ENCODE measurements at regions not wholly inside any gene's neighbourhood (a gene's known extent, or its start where the extent isn't known, plus 50 kb on each side); places are given as distances from the start of the nearest gene placed in this dataset.
A peak's percentile ranks its signal among the peaks of the same experiment; 100 is the strongest.
"Not testable (repeated sequence)": the region's sequence is repeated elsewhere in the genome, so short reads cannot be mapped to it uniquely, and the experiment has no call there.

DNA sequence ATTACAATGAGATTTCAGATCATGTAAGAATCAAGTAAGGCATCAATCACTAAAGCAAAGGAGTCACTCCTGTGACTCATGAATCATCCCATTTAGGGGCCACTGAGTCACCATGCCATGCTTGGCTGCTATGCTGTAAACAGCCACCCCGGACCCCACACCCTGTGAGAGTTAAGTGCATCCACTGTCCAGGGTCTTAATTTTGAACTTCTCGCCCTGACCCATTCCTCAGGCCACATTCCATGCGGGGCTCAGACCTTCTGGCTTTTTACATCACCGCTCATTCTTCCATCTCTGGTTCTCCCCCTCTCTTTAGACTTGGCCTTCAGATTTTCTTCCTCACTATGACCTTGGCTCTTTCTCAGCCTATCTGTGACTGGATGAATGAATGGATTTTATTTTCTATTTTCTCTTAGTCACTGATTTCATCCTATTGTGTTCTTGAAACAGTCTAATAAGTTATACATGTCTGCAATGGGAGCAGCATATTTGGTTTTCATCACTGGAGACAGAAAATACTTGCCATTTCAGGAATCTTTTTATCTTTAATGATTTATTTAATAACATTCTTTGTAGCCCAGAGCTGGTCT lies 239.6 kb downstream of the SKIDA1 start:
- DNase-seq: no peak

DNA sequence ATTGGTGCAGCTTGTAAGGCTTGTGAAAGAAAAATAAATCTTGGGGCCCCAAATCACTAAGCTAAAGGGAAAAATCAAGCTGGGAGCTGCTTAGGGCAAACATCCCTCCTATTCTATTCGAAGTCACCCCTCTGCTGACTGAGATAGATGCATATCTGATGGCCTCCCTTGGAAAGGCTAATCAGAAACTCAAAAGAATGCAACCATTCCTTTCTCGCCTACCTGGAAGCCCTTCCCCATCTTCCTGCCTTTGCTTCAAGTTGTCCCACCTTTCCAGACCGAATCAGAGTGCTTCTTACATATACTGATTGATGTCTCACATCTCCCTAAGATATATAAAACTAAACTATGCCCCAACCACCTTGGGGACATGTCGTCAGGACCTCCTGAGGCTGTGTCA lies 240.3 kb downstream of the SKIDA1 start:
- DNase-seq: no peak

DNA sequence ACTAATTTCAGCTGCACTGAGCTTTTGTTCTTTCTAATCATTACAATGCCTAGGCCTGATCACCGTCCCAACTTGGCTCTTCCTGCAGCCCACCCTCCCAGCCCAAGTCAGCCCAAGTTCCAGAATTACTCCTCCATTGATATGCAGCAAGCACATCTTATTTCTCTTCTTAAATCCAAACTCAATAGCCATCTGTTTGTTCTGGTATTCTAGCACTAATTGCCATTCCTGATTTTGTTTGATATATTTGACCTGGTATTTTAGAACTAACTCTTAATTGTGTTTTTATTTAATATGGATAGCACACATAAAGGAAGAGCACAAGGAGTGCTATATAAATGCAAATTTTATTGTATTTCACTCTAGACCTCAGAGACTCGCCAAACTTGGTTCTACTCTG lies 241.2 kb downstream of the SKIDA1 start:
- no peak for DNase-seq

DNA sequence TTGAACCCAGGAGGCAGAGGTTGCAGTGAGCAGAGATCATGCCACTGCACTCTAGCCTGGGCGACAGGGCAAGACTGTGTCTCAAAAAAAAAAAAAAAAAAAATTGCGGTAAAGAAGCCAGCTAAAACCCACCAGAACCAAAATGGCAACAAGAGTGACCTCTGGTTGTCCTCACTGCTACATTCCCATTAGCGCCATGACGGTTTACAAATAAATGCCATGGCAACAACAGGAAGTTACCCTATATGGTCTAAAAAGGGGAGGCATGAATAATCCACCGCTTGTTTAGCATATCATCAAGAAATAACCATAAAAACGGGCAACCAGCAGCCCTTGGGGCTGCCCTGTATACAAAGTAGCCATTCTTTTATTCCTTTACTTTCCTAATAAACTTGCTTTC lies 242.4 kb downstream of the SKIDA1 start:
- not testable (repeated sequence) for DNase-seq

DNA sequence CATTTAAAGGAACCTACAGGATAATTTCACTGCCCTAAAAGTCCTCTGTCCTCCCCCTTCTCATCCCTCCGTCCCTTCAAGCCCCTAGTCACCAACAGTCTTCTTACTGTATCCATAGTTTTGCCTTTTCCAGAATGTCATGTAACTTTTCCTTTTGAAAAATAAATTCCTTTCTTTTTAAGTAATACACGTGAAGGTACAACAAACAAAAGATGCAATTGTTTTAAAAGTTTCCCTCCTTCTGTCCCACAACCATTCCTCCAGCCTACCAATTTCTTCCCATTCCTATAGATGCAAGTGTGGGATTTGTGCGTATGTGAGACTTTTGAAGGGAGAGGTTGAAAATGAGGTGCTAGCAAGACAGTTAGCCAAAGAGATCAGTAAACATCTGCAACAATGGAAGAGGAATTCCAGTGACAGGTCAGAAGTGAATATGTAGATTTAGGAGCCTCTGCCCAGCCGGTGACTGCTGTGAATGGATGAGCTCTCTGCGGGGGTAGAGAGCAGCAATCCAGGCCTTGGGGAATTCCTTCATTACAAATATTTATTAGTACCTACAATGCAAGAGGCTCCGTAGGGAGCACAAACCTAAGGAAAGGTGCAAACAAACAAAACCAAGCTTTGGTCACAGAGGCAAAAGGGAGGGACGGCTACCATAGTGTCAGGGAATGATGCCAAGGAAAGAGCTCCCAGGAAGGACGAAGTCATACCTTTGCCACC lies 243.6 kb downstream of the SKIDA1 start:
- no peak for DNase-seq

DNA sequence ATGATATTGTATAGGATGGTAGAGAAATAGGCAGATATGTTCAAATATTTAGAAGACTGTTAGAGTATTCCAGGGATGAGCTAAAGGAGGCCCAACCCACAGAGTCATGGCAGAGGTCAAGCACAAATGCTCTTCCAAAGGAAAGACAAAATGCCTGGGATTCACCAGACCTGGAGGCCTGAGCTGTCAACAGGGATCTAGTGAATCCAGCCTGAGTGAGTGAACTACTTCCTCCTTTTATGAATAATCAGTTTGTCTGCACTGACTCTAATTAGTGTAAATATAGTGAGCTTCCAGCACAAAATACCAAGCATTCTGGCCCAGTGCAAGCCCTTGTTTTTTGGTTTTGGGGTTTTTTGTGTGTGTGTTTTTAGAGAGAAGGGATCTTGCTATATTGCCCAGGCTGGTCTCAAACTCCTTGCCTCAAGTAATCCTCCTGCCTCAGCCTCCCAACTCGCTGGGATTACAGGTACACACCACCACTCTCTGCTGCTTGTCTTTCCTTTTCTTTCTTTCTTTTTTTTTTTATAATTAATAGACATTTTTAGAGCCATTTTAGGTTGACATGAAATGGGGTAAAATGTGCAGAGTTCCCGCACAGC lies 244.4 kb downstream of the SKIDA1 start:
- no peak for DNase-seq

DNA sequence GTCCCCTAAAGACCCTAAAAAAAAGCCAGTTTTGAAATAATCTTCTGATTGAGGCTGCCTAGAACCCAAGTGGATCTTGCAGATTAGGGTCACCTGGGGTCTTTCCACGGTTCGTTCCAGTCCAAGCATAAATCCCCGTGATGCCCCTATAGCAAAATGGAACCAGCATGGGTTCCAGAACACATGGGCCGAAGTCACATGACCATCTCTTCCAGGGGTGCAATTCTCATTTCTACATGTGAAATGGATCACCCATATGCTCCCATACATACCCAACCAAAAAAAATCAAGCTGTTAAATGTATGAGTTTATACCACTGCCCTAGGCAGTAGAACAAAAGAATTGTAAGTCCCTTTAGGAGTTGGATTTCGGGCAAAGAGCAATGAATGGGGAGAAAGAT lies 245.4 kb downstream of the SKIDA1 start:
- DNase-seq: no peak

DNA sequence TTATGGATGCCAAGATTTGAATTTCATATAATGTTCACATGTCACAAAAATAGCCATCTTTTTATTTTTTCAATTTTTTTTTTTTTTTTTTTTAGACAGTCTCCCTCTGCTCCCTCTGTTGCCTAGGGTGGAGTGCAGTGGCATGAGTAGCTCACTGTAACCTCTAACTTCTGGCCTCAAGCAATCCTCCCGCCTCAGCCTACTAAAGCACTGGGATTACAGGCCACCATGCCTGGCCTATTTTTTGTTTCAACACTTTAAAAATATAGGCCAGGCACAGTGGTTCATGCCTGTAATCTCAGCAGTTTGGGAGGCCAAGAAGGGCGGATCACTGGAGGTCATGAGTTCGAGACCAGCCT lies 246.3 kb downstream of the SKIDA1 start:
- no peak for DNase-seq

DNA sequence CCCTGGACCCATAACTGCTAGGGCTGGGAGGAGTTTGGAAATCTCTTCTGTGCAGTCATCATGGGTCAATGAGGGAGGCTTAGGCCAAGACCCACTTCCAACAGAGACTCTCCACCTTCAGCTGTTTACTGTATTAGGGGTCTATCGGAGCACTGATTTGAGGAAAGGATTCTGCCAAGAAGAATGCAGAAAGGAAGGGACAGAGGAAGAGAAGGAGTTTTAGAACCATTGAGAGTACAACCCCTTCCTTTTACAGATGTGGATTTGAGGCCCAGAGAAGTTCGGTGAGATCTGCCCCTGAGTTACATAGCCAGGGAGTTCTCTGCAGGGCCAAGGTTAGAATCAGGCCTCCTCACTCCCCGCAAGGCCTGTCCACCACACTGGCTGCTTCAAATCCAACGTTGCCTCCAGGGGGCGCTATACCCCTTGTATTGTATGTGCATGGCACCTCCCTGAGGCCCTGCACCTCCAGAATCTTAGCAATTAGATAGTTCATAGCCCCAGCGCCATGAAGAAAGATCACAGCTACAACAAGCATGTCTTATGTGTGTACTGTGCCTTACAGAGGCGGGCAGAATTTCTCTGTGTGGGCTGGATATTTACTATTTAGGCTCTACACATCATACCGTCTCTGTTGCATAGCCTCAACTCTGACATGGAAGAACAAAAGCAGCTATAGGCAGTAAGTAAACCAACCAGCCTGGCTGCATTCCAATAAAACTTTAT lies 246.8 kb downstream of the SKIDA1 start:
- DNase-seq: peak; percentile 80

DNA sequence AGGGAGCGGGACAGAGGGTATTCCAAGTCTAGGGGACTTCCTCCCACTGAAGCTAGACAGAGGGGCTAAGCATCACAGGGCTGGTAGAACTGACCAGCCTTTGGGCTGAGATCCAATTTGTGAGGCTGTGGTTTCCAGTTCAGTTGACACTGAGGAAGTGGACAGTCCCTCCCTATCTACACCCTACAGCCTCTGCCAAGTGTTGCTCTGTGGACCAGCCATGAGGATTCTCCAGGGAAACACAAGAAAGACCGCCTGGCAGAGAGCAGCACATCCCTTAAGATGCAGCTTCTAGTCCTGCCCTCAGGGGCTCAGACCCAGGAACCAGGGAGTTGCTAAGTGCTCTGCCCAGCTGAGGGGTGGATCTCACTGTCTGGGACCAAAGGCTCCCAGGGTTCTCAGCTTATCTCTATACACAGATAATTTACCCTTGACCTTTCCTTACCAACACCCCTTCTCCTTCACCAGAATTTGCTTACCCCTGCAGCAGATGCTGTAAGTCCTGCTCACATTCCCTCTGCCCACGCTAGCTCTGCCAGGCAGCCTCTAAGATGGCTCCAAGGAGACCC lies 252.0 kb downstream of the SKIDA1 start:
- no peak for DNase-seq

DNA sequence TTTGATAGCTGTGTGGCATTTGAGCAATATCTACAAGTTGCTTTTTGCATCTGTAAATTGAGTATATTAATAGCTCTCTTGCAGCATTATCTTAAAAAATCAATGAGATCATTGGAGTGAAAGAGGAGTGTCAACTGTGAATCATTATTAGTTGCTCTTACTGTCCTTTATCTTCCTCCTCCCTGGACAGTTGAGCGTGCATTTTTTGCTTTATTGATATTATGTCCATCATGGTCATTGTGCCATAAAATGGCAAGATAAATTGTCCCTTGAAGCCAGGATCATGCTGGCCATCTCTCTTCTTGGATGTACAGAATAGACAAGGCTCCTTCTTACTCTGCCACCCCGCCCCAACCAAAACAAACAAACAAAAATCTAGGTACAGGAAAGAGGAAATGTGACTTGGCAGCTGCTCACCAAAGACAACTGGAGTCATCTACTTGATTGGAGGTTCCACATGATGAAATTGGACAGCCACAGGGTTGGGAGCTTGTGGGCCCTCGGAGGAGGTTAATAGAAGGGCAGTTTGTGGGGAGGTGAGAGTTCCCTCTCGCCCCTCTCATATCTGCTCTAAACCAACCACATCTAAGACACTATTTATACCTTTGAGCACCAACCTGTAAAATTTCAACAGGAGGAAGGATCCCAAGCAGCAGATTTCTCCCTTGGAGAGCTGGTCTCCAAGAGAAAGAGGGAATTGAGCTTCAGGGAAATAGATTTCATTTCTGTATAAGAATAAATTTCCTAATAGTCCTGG lies 252.7 kb downstream of the SKIDA1 start:
- DNase-seq: no peak

DNA sequence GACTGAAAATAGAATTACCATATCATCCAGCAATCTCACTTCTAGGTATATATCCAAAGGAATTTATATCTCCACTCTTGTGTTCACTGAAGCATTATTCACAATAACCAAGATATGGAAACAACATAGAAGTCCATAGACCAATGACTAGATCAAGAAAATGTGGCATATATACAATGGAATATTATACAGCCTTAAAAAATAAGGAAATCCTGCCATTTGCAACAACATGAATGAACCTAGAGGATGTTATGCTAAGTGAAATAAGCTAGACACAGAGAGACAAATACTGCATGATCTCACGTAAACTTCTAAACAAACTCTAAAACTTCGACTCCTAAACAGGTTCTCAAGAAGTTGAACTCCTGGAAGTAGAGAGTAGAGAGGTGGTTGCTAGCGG lies 254.5 kb downstream of the SKIDA1 start:
- DNase-seq: no peak

DNA sequence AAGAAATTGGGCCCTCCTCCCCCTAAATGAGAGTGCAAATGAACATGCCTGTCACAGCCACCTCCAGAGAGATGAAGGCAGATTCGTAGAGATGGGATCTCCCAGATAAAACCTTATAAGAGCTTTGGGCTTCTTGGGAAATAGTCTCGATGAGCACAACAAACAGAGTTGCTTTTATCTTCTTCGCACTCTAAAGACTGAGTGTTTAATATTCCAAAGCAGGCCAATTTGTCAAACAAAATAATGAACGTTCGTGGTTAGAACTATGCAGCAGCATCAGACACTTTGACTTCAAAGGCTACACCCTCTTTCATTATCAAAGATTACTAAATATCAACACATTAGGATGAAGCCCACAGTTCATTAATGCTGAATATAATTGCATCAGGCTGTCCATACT lies 256.2 kb downstream of the SKIDA1 start:
- DNase-seq: no peak

DNA sequence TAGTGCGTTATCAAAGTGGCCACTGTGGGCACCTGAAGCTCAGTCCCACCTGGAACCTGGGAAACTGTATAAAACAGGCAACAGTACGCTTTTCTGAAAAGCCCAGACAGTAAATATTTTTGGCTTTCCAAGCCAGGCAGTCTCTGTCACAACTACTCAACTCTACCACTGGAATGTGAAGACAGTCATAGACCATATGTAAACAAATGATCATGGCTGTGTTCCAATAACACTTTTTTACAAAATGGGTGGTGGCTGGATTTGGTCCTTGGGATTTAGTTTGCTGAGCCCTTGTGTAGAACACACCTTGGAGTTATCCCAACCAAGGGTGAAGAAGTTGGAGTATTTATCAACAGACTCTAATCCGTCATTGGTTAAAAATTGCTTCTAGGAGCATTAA lies 259.9 kb downstream of the SKIDA1 start:
- no peak for DNase-seq

DNA sequence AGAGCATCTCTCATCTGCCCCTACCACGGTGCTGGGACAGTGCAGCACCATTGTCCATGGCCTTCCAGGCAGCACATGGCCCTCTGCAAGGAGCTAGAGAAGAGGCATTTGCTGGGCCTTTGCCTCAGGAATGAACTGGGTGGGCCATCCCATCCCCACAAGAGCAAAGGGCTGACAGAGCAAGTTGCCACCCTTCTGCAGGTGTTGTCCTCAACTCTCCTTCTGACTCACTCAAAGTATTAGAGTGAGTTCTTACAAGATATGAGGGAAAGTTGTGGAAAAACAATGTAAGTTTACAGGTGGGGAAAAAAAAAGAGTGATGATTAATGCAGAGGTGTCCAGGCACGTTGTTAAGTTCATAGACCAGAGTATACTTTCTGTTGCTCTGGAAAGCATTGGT lies 261.2 kb downstream of the SKIDA1 start:
- no peak for DNase-seq

DNA sequence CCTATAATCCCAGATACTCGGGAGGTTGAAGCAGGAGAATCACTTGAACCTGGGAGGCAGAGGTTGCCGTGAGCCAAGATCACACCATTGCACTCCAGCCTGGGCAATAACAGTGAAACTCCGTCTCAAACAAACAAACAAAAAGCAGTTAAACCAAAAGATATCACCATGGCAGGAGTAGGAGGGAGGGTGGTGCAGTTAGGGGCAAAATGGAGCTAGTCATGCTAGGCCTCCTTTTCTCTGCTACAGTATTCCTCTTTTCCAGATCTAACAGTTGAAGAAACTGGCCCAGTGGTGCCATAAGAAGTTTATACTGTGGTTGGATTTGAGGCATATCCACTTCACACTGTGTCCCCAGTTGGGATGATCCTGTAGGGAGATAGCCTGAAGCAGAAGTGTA lies 261.6 kb downstream of the SKIDA1 start:
- DNase-seq: no peak

DNA sequence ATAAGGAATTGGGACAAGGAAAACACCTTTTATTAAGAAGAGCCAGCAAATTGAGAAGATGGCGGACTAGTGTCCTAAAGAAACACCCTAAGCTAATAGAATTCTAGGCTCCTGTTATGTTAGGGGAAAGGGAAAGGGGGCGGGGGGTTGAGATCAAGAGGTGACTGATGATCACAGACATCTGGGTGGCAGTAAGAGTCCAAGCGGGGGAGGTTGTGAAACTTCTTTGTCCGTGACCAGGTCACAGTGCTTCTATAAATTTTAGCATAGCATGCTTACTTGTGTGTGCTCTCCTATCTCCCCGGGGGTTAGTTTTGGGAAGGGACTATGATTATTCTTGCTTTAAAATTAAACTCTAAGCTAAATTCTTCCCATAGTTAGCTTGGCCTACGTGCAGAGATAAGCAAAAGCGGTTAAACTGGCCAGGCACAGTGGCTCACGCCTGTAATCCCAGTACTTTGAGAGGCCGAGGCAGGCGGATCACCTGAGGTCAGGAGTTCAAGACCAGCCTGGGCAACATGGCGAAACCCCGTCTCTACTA lies 262.1 kb downstream of the SKIDA1 start:
- DNase-seq: no peak

DNA sequence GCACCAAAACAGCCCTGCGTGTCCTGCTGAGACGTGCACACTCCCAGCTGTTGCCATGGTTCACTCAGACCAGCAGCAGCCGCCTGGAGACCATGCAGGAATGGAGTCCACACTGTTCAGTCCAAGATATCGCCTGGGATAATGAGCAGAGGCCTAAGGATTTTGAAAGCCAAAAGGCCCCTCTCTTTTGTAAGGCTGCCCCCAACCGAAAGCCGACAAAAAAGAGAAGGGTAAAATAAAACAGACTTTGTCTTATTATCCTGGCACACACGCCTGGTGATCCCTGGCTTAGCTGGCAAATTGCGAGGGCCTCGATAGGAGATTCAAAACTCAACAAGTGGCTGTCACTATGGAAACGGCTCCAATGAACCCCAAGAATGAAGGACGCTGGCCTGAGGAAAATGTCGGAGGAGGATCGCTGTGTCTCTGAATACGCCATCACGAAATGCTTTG lies 263.6 kb downstream of the SKIDA1 start:
- DNase-seq: no peak

DNA sequence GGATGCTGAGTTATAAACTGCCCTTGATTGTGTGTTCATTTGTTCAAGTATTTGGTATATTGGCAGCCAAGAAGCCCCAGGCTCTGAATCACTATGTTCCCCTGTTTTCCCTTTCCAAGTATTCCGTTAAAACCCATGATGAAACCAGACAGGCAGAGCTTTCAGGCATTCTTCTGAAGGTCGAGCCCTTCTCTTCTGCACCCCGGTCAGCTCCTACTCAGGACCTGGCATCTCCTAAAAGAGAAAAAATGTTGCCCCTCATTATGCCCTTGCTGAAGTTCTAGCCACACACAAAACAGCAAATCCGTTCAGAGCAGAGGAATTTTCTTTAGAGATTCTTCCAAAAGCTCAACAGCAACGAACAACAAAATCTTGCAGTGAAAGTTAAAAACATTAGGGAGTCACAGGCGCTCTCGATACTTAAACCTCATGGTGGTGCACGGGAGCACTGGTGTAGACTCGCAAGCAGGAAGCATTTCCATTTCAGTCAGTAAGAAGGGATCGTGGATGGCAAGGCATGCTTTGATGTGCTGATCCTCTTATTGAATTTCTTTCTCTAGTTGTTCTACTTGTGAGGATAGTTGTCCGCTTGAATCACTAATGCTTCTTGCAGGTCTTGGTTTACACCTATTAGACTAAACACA lies 264.9 kb downstream of the SKIDA1 start:
- DNase-seq: no peak

DNA sequence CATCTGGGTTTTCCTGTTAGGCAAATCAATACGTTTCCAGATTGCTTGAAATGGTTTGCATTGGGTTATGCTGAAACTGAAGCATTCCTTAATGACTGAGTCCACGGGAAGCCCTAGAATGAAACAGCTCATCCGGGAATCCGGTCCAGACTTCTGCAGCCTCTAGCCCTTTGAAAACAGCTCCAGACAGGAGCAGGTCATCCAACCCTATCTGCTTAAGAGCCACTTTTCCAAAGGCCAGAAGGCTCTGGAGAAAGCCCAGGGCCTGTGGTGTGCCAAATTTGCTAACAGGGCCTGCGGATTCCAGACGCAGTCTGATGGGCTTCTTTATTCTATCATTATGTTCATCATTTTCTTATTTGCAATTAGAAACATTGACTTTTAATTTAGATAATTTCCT lies 265.4 kb downstream of the SKIDA1 start:
- no peak for DNase-seq

DNA sequence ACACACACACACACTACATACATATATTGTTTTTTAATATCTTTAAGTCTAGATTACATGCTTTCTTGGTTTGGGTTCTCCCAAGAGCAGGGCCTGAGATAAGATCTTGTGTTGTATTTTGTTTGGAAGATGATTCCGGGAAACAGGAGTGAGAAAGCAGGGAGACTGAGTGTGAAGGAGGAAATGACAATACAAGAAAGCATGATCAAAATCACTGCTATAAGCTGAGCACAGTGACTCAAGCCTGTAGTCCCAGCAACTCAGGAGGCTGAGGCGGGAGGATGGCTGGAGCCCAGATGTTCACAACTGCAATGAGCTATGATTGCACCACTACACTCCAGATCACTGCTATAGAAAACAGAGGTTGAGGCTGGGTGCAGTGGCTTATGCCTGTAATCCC lies 267.6 kb downstream of the SKIDA1 start:
- DNase-seq: no peak

DNA sequence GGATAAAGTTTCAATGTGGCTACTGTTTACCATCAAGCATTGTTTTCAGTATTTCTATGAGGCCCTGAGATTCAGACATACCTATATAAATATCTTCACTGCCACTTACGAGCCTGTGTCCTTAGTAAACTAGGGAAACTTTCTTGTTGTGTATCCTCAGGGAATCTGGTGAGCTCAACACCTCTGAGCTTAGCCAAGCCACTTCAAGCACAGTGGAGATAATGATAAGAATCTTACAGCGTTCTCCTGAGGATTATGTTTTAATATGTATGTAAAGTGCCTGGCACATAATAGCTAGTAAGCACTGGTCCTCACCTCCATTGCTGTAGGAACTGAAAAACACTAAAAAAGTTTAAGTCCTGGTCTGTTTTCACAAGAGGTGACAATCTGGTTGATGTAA lies 268.3 kb downstream of the SKIDA1 start:
- DNase-seq: no peak

Data from activated CD4-positive, alpha-beta T cell treated with anti-CD3 and anti-CD28 coated beads, Interleukin-2, Interleukin-6, amounts not matched to agents 100 ng/mL and 50 ng/mL, durations not matched to agents 16 hours and 8 hours (primary cell).